HG03159 (cell line): ENCODE measurements at regions not wholly inside any gene's neighbourhood (a gene's known extent, or its start where the extent isn't known, plus 50 kb on each side); places are given as distances from the start of the nearest gene placed in this dataset.
"Not testable (repeated sequence)": the region's sequence is repeated elsewhere in the genome, so short reads cannot be mapped to it uniquely, and the experiment has no call there.

Experiments
- ATAC-seq: cut with Tn5 transposase; IDR thresholded peaks from one replicate; pipeline ENCODE4 v1.9.1; 2021; ENCODE audit warnings: mild to moderate bottlenecking, moderate library complexity; ENCODE audit not compliant: unreplicated experiment

- ATAC-seq, result no peak
These were observed 51.5 kb upstream of the MELK start for GRCh38 chr9:36521148-36521547.

- ATAC-seq, result no peak
These were observed 55.6 kb upstream of the MELK start for GRCh38 chr9:36517131-36517530.

DNA sequence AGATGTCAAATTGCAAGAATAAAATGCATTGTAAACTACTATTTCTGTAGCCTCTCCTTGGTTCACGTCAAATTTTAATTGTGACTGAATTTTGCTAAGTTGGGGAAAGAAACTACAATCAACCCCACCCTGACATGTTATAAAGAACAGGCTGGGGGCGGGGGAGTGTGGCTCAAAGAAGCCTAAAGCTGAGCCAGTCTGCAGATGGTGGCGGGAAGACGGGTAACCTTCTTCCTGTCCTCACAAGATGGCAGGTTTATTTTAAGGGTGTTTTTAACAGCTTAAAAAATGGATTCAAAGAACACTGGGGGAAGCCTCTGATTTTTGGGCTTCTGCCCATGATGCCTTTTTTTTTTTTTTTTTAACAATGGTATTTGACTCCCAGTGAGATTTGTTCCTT, 68.5 kb upstream of the MELK start:
- no peak for ATAC-seq

DNA sequence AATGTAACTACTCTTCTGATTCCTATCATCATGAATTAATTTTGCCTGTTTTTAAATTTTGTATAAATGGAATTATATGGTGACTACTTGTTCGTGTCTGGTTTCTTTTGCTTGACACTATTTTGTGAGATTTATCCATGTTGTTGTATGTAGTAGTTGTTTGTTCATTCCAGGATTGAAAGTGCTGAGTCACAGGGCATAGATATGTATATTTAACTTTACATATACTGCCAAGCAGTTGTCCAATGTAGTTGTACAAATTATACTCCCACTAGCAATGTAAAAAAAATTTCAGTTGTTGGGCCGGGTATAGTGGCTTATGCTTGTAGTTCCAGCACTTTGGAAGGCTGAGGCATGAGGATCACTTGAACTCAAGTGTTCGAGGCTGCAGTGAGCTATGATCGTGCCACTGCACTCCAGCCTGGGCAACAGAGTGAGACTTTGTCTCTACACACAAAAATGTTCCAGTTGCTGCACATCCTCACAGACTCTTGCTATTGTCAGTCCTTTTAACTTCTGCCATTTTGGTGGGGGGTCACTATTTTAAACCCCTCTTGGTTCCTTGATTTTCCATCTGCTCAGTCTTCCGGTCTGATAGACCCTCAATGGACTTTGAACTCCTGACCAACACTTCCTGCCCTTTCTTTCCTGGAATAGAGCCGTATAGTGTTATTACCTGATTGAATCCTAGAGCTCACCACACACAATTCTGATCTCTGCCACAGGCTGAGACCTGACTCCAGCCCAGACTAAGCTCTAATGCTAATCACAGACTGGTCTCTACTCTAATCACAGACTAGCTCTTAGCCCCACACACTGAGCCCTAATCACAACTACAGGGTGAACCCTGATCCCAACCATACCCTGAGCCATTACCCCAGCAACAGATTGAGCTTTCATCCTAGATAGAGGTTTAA, 69.3 kb upstream of the MELK start:
- ATAC-seq, result no peak

DNA sequence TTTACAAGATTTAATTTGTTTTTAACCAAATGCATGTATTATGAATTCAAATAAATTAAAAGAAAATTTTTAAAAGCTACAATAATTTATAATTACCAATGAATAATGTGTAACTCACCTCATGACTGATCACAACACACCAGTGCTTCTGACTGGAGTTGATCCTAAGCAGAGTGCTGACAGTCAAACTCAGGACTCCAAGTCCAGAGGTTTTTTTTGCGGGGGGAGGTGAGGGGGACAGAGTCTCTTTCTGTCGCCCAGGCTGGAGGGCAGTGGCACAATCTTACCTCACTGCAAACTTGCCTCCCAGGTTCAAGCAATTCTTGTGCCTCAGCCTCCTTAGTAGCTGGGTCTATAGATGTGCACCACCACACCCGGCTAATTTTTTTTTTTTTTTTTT, 71.0 kb upstream of the MELK start:
- no peak for ATAC-seq

DNA sequence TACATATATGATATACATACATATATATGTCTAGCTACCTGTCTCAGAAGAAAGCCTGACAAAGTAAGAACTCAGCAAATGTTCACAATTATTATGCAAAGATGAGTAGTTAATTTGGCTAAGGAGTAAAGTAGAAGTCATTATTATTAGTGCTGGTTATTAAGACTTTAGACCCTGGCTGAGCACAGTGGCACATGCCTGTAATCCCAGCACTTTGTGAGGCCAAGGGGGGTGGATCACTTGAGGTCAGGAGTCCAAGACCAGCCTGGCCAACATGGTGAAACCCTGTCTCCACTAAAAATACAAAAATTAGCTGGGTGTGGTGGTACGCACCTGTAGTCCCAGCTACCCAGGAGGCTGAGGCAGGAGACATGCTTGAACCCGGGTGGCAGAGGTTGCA, 71.8 kb upstream of the MELK start:
- not testable (repeated sequence) for ATAC-seq

DNA sequence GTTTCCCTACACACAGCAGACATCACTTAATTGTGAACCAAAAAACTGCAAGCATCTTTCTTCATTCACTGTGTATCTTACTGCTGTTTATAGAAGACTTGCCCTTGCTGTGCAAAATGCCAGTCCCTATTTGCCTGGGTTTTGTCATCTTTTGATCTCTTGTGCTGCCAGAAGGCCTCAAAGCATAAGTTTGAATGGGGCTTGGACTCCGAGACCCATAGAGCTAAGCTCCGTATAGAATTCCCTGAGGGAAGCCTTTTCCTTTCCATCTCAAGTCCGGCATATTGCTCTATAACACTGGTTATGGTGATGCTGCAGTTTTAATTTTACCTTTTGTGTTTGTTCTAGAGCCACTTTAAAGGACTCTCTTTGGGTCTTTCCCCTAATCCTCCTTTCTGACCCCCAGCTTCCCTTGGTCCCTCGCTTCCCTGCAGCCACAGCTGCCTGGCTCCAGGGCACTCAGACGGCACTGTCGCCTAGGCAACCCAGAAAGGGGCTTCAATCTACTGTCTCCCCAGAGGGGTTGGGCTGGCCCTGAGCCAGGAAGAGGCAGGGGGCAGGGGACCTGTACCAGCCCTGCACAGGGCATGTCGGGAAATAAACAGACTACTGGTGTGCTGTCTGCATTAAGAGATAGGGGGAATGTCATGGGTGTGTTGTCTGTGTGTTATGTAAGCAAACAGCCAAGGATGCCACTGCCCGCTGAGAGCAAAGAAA, 73.4 kb upstream of the MELK start:
- ATAC-seq, result no peak

DNA sequence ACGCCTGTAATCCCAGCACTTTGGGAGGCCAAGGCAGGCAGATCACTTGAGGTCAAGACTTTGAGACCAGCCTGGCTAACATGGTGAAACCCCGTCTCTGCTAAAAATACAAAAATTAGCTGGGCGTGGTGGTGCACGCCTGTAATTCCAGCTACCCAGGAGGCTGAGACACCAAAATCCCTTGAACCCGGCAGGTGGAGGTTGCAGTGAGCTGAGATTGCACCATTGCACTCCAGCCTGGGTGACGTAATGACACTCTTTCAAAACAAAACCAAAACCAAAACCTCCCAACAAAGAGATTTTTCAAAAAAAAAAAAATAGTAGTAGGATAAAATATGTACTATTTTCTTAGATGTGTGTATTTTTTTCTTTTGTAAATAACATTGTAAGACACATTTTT, 79.1 kb upstream of the MELK start:
- ATAC-seq, result not testable (repeated sequence)

- no peak for ATAC-seq
These were observed 79.8 kb upstream of the MELK start for GRCh38 chr9:36492865-36493264.

- no peak for ATAC-seq
These were observed 83.2 kb upstream of the MELK start for GRCh38 chr9:36489453-36489852.

DNA sequence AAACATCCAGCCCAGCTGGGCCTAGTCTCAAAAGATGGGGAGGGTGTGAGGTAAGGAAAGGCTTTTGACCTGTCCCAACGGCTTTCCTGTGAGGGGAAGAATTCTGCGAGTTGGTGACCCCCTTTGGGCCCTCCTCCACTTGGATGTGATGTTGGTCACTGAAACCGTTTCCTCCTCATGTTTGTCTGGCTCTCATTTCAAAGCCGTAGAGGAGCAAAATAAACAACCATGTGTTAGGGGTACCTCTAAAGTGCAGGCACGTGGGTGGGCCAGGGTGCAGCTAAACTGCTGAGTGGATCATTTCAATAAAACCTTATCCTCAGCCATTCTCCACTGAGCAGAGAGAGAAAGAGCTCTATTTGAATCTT, 84.3 kb upstream of the MELK start:
- no peak for ATAC-seq

GRCh38 chr9:36487482-36488388, 85.0 kb upstream of the MELK start:
- peak; percentile 85 for ATAC-seq

- ATAC-seq, result peak; percentile 53
These were observed 85.7 kb upstream of the MELK start for GRCh38 chr9:36486933-36487481.

DNA sequence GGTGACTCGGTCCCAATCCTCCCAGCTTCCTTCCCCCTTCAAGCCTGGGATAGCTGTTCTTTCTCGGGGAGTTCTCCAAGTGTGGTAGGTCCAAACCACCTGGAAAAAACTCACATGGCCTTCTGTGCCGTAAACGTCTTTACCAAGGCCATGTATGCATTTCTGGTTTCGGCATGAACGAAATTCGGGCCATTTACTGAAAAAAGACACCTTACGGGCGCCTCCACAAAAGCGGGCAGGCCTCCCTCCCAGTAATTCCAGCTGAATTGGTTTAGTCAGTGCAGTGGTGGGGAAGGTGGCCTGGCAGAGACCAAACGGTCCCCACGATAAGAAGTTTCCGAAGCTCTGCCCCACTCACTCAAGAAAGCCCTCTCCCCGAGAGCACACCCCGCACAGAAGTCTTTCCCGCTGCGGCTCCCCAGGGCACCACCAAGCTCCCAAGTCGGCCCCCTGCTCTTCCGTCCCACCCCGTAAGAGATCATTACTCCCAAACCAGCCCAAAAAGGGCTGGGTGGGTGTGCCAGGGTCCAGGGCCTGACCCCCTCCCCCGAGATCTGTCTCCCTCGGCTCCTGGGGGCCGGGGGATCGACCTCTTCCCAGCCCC, 86.3 kb upstream of the MELK start:
- no peak for ATAC-seq

- no peak for ATAC-seq
These were observed 85.7 kb upstream of the RNF38 start for GRCh38 chr9:36485647-36486328.

DNA sequence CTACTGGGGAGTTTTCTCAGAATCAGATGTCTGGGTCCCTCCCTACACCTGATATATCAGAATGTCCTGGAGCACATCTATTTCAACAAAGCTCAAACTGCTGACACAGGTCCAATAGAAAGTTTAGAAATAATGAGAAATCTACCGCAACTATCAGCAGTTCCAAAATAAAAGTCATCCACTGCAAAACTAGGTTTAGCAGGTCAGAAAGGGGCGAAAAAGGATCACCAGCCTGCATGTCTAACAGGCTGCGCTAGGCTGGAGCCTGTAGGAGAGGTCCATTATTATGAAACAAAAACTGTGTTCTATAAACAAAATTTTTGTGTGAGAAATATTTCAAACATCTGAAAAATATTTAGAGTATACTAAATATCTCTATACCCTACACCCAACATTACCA, 84.1 kb upstream of the RNF38 start:
- ATAC-seq, result no peak

GRCh38 chr9:36479101-36479500, 79.0 kb upstream of the RNF38 start:
- ATAC-seq, result no peak

DNA sequence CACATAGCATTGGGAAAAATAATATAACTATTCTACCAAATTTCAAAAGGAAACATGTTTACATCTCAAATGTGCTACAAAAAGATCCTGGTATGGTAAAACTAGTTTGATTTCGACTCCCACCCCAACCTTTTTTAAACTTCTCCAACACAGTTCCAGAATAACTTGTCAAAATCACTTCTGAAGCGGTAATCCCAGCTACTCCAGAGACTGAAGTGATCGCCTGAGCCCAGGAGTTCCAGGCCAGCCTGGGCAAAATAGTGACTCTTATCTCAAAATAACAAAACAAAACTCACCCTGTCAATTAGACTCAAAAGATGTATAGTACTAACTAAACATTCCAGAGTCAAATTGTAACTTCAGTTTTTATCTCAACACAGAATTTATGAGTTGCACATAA, 71.3 kb upstream of the RNF38 start:
- no peak for ATAC-seq

- ATAC-seq, result peak; percentile 94
These were observed 70.7 kb upstream of the RNF38 start for GRCh38 chr9:36470643-36471290.
